CD14-positive monocyte (primary cell): ENCODE measurements at regions not wholly inside any gene's neighbourhood (a gene's known extent, or its start where the extent isn't known, plus 50 kb on each side); places are given as distances from the start of the nearest gene placed in this dataset.

Experiments used
- DNase-seq, 3 donors: peaks; one replicate each; pipeline ENCODE4 v3.0.0-alpha.2; 2011 to 2022
- H2AFZ ChIP-seq: 2 replicates; pipeline ENCODE4 v1.6.0; 2012; ENCODE audit warnings: mild to moderate bottlenecking, low read depth, low read length, inconsistent platforms; ENCODE audit not compliant: insufficient read depth, poor library complexity, severe bottlenecking
- H3K27ac ChIP-seq, 2 donors: 1 replicate in 1 of 2; 2 replicates in 1 of 2; pipeline ENCODE4 v1.5.1; 2012 to 2013; ENCODE audit warnings: low read length in 2 of 2, control low read depth in 1 of 2, inconsistent platforms in 1 of 2, low read depth in 1 of 2, mild to moderate bottlenecking in 1 of 2
- H3K27me3 ChIP-seq, 2 donors: one replicate each; pipeline versions ENCODE4 v1.6.0 to v1.6.1; 2011 to 2013; ENCODE audit warnings: low read length in 2 of 2; ENCODE audit not compliant: control insufficient read depth in 2 of 2, insufficient read depth in 2 of 2
- H3K36me3 ChIP-seq, 2 donors: replicated peaks in 1 of 2; 1 replicate in 1 of 2; 2 replicates in 1 of 2; pipeline versions ENCODE4 v1.5.1 to v1.6.1; 2012 to 2013; ENCODE audit warnings: low read length in 2 of 2, control low read depth in 1 of 2, inconsistent platforms in 1 of 2, mild to moderate bottlenecking in 1 of 2; ENCODE audit not compliant: insufficient read depth in 2 of 2, control insufficient read depth in 1 of 2
- H3K4me1 ChIP-seq, 2 donors: 1 replicate in 1 of 2; 2 replicates in 1 of 2; pipeline versions ENCODE4 v1.5.1 to v1.6.1; 2012 to 2013; ENCODE audit warnings: low read length in 2 of 2, control low read depth in 1 of 2, inconsistent platforms in 1 of 2, mild to moderate bottlenecking in 1 of 2, moderate library complexity in 1 of 2; ENCODE audit not compliant: insufficient read depth in 2 of 2, control insufficient read depth in 1 of 2
- H3K4me2 ChIP-seq: replicated peaks from 2 replicates; pipeline ENCODE3; 2012; ENCODE audit warnings: low read length, moderate library complexity, mild to moderate bottlenecking; ENCODE audit not compliant: poor library complexity, severe bottlenecking; ENCODE audit errors: extremely low read depth
- H3K4me3 ChIP-seq, 3 experiments: fragments of 200-600 bp in 1 of 3; sonication (generic) in 1 of 3; replicated peaks in 1 of 3; 1 replicate in 2 of 3; 2 replicates in 1 of 3; pipeline ENCODE4 v1.5.1; 2011 to 2013; ENCODE audit warnings: low read length in 3 of 3, mild to moderate bottlenecking in 3 of 3, control low read depth in 2 of 3, low read depth in 2 of 3, inconsistent platforms in 1 of 3, moderate library complexity in 1 of 3
- H3K79me2 ChIP-seq: 2 replicates; pipeline ENCODE4 v1.6.0; 2012; ENCODE audit warnings: mild to moderate bottlenecking, control low read depth, inconsistent platforms, low read length, moderate library complexity; ENCODE audit not compliant: insufficient read depth
- H3K9ac ChIP-seq: 2 replicates; pipeline ENCODE4 v1.6.0; 2017; ENCODE audit warnings: low read length, mild to moderate bottlenecking; ENCODE audit not compliant: insufficient read depth, poor library complexity, severe bottlenecking
- H3K9me3 ChIP-seq, 2 donors: replicated peaks in 1 of 2; 1 replicate in 1 of 2; 2 replicates in 1 of 2; pipeline versions ENCODE4 v1.5.1 to v1.6.1; 2012 to 2013; ENCODE audit warnings: low read length in 2 of 2, control low read depth in 1 of 2; ENCODE audit not compliant: control insufficient read depth in 1 of 2, insufficient read depth in 1 of 2
- H4K20me1 ChIP-seq: 2 replicates; pipeline ENCODE4 v1.6.0; 2012; ENCODE audit warnings: mild to moderate bottlenecking, low read length, control low read depth, moderate library complexity; ENCODE audit not compliant: insufficient read depth
- H3K27ac Mint-ChIP-seq, 7 donors: one replicate each; pipeline ENCODE4 v1.8.0; 2020; ENCODE audit warnings: mild to moderate bottlenecking in 7 of 7, mixed read lengths in 7 of 7, moderate library complexity in 6 of 7, inconsistent platforms in 2 of 7
- H3K27me3 Mint-ChIP-seq, 3 donors: one replicate each; pipeline ENCODE4 v1.8.0; 2021 to 2022; ENCODE audit warnings: low read depth in 3 of 3, mild to moderate bottlenecking in 3 of 3, mixed read lengths in 3 of 3, moderate library complexity in 3 of 3, inconsistent platforms in 1 of 3
- H3K36me3 Mint-ChIP-seq, 2 donors: one replicate each; pipeline ENCODE4 v1.8.0; 2020; ENCODE audit warnings: mixed read lengths in 2 of 2, inconsistent platforms in 1 of 2, mild to moderate bottlenecking in 1 of 2
- H3K4me1 Mint-ChIP-seq: one replicate; pipeline ENCODE4 v1.8.0; 2020; ENCODE audit warnings: mild to moderate bottlenecking, mixed read lengths
- H3K4me3 Mint-ChIP-seq, 2 donors: one replicate each; pipeline ENCODE4 v1.8.0; 2020; ENCODE audit warnings: mild to moderate bottlenecking in 2 of 2, mixed read lengths in 2 of 2, moderate library complexity in 1 of 2
- H3K9me3 Mint-ChIP-seq, 7 donors: one replicate each; pipeline ENCODE4 v1.8.0; 2020 to 2022; ENCODE audit warnings: mixed read lengths in 7 of 7, mild to moderate bottlenecking in 6 of 7, moderate library complexity in 6 of 7, inconsistent platforms in 2 of 7
- WGBS: methylation state at CpG from one replicate; pipeline ENCODE4 v1.1.5; 2013; ENCODE audit warnings: missing lambda C conversion rate; ENCODE audit not compliant: insufficient coverage; 5-methylcytosine and 5-hydroxymethylcytosine counted together
- intact Hi-C, 2 donors: fragments of 100-400 bp; cut with micrococcal nuclease; formaldehyde crosslinking; loops; one replicate each; pipeline versions ENCODE4 v1.15.0 to v1.15.1; 2023
- TF ChIP-seq, protein P1 (sequence below): fragments of 200-600 bp; IDR thresholded peaks from one replicate; pipeline ENCODE4 v1.8.0; 2022; ENCODE audit warnings: antibody characterized with exemption, mild to moderate bottlenecking

DNA sequence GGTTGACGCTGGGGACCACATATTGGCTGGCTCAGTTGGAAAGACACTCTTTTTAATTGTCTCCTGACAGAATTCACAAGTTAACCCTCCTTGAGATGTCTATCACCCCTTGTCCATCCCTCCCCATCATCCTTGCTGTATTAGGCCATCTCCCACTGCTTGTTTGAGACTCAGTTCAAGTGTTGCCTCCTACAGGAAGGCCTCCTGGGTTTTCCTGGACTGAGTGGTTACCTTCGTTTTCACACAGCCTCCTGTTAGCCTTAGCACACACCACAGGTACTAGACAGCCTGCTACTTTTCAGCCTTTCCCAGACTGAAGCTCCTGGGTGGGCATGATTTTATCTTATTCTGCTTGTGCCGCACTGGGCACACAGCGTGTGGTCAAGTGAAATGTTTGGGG lies 145.3 kb upstream of the STX18 start:
- Histone ChIP-seq H3K9ac (no peak overlapping the region), H3K4me1 (no peaks in the 10 kb centered on the region), H3K9me3 (no peaks in the 10 kb centered on the region), H3K4me2 (no peak overlapping the region), H3K27me3 (no peaks in the 10 kb centered on the region), H3K36me3 (no peaks in the 10 kb centered on the region), H3K4me3 (no peak overlapping the region), H3K79me2 (no peaks in the 10 kb centered on the region), H3K27ac (no peak overlapping the region), H2AFZ (no peak overlapping the region), H4K20me1 (no peaks in the 10 kb centered on the region)
- TF ChIP-seq, protein P1, sequence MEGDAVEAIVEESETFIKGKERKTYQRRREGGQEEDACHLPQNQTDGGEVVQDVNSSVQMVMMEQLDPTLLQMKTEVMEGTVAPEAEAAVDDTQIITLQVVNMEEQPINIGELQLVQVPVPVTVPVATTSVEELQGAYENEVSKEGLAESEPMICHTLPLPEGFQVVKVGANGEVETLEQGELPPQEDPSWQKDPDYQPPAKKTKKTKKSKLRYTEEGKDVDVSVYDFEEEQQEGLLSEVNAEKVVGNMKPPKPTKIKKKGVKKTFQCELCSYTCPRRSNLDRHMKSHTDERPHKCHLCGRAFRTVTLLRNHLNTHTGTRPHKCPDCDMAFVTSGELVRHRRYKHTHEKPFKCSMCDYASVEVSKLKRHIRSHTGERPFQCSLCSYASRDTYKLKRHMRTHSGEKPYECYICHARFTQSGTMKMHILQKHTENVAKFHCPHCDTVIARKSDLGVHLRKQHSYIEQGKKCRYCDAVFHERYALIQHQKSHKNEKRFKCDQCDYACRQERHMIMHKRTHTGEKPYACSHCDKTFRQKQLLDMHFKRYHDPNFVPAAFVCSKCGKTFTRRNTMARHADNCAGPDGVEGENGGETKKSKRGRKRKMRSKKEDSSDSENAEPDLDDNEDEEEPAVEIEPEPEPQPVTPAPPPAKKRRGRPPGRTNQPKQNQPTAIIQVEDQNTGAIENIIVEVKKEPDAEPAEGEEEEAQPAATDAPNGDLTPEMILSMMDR = no peak
- H3K4me3 Mint-ChIP-seq = no peak overlapping the region
- H3K36me3 Mint-ChIP-seq = no peaks in the 10 kb centered on the region
- no peaks in the 10 kb centered on the region for H3K27me3 Mint-ChIP-seq
- no peak overlapping the region for H3K27ac Mint-ChIP-seq
- DNase-seq = no peak
- 100% methylated on average over 1 of the region's 4 CpGs for WGBS
- no peaks in the 10 kb centered on the region for H3K4me1 Mint-ChIP-seq
- peaks cover 0 to 2% (median 0%) of the 10 kb centered on the region in 7 donors for H3K9me3 Mint-ChIP-seq
- intact Hi-C loops = no loop called here

DNA sequence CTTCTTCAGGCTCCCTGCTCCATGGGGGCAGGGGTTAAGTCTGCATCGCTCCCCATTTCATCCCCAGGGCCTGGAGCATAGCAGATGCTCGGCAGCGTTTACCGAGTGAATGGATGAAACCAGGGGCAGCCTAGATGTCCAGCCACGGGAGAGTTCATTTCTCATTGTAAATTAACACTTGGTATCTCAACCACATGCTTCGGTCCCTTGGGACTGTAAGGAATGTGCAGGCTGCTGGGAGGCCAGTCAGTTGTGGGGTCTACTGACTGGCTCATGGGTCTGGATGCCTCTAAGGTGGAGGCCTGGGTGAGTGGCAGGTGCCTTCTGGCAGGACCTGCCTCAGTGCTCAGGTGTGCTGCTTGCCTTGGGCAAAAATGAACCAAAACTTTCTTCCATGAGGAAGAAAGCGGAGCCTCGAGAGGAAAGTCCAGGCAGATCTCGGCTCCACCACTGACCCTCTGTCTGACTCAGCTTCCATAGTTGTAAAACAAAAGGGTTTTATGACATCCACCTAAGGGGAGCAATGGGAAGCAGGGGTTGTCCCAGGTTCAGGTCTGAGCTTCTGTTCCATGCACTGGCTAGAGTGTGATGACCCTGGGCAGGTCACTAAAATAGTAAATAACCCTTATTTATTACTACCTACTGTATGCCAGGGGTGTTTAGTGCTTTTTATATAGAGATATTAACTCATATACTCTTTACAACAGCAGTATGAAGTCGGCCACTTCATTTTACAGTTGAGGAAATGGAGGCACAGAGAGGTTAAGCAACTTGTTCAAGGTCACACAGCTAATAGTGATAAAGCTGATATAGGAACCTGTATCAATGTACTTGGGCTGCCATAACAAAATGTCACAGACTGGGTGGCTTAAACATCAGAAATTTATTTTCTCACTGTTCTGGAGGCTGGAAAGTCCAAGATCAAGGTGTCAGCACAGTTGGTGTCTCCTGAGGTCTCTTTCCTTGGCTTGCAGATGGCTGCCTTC lies 144.3 kb upstream of the STX18 start:
- no peaks in the 10 kb centered on the region for H3K4me1 ChIP-seq
- H2AFZ ChIP-seq = no peak overlapping the region
- TF ChIP-seq, protein P1 = no peak
- 100% methylated on average over 8 of the region's 10 CpGs for WGBS
- no peaks in the 10 kb centered on the region for H4K20me1 ChIP-seq
- no peaks in the 10 kb centered on the region for H3K36me3 Mint-ChIP-seq
- H3K27me3 ChIP-seq = no peaks in the 10 kb centered on the region
- no peak overlapping the region for H3K4me3 Mint-ChIP-seq
- H3K36me3 ChIP-seq = no peaks in the 10 kb centered on the region
- intact Hi-C loops = no loop called here
- no peak for DNase-seq
- H3K79me2 ChIP-seq = no peaks in the 10 kb centered on the region
- H3K27ac ChIP-seq = no peak overlapping the region
- H3K4me1 Mint-ChIP-seq = no peaks in the 10 kb centered on the region
- H3K9ac ChIP-seq = no peak overlapping the region
- no peak overlapping the region for H3K4me3 ChIP-seq
- H3K4me2 ChIP-seq = no peak overlapping the region
- H3K27me3 Mint-ChIP-seq = no peaks in the 10 kb centered on the region
- H3K9me3 Mint-ChIP-seq = peaks cover 0 to 4% (median 0%) of the 10 kb centered on the region in 7 donors
- no peak overlapping the region for H3K27ac Mint-ChIP-seq
- no peaks in the 10 kb centered on the region for H3K9me3 ChIP-seq
